K562 (cell line): ENCODE measurements at regions not wholly inside any gene's neighbourhood (a gene's known extent, or its start where the extent isn't known, plus 50 kb on each side); places are given as distances from the start of the nearest gene placed in this dataset.

Experiments
- ATAC-seq: fragments of 200-7000 bp; cut with Tn5 transposase; 3 replicates; pipeline ENCODE4 v1.9.1; 2020; ENCODE audit warnings: moderate library complexity
- BruUV-seq: library from RNA; stranded (reverse); fragments of 400-500 nt; replicated peaks from 2 replicates; lab custom pipeline; 2021; lab: Mats Ljungman, UMichigan
- CTCF ChIA-PET: fragments of 300-600 bp; formaldehyde crosslinking; extraction: SDS; loops from one replicate; lab custom pipeline; 2021; ENCODE audit warnings: low intra/inter-chr PET ratio; lab: Yijun Ruan, JAX
- POLR2A ChIA-PET: fragments of 300-600, 350-650 bp; sonication (Branson Sonifier 250); formaldehyde crosslinking; extraction: SDS; loops from one replicate; lab custom pipeline; 2021; ENCODE audit warnings: antibody characterized with exemption, inconsistent platforms; lab: Yijun Ruan, JAX
- DNase-seq, 4 experiments: peaks; one replicate each; pipeline versions ENCODE4 v3.0.0 to v3.0.0-alpha.2; 2011 to 2018; ENCODE audit warnings: low spot score in 3 of 4, mixed read lengths in 3 of 4; ENCODE audit errors: extremely low read depth in 1 of 4
- FAIRE-seq: peaks from 2 replicates; lab custom pipeline; 2011; peaks lifted over from hg19 to GRCh38; lab: Jason Lieb, UNC
- H2AFZ ChIP-seq: 2 replicates; pipeline ENCODE4 v1.6.0; 2011; ENCODE audit warnings: low read depth, low read length, control low read depth, inconsistent platforms
- H3K27ac ChIP-seq: fragments of 200-600 bp; 3 replicates; pipeline ENCODE4 v1.8.0; 2011; ENCODE audit warnings: low read depth, mild to moderate bottlenecking, control low read depth, inconsistent platforms, low read length, moderate library complexity, mixed read lengths; ENCODE audit errors: extremely low read depth
- H3K27me3 ChIP-seq, 2 experiments: fragments of 300-600 bp in 1 of 2; 2 replicates in 1 of 2; 3 replicates in 1 of 2; pipeline versions ENCODE4 v1.6.0 to v1.8.0; 2011; ENCODE audit warnings: inconsistent platforms in 2 of 2, low read length in 2 of 2, mild to moderate bottlenecking in 1 of 2, mixed read lengths in 1 of 2, moderate library complexity in 1 of 2; ENCODE audit not compliant: control insufficient read depth in 2 of 2, insufficient read depth in 2 of 2
- H3K36me3 ChIP-seq: fragments of 300-600 bp; 3 replicates; pipeline ENCODE4 v1.8.0; 2011; ENCODE audit warnings: mild to moderate bottlenecking, low read length, inconsistent platforms; ENCODE audit not compliant: control insufficient read depth, insufficient read depth
- H3K4me1 ChIP-seq, 2 experiments: fragments of 200-600 bp in 1 of 2; replicated peaks in 1 of 2; 2 replicates in 1 of 2; 3 replicates in 1 of 2; pipeline versions ENCODE4 v1.5.1 to v1.8.0; 2011; ENCODE audit warnings: inconsistent platforms in 2 of 2, low read length in 2 of 2, mild to moderate bottlenecking in 1 of 2, mixed read lengths in 1 of 2, moderate library complexity in 1 of 2; ENCODE audit not compliant: control insufficient read depth in 2 of 2, insufficient read depth in 2 of 2
- H3K4me2 ChIP-seq: 2 replicates; pipeline ENCODE4 v1.6.1; 2011; ENCODE audit warnings: low read length, control low read depth, inconsistent platforms, mixed read lengths; ENCODE audit not compliant: insufficient read depth
- H3K4me3 ChIP-seq: fragments of 200-600 bp; sonication (generic), shearing (Covaris generic); 2 replicates; pipeline ENCODE4 v1.5.1; 2016; ENCODE audit warnings: control low read depth, inconsistent platforms
- H3K79me2 ChIP-seq: fragments of 200-600 bp; 3 replicates; pipeline ENCODE4 v1.8.0; 2011; ENCODE audit warnings: low read length, inconsistent platforms; ENCODE audit not compliant: control insufficient read depth, insufficient read depth
- H3K9ac ChIP-seq, 2 experiments: 2 replicates each; pipeline versions ENCODE4 v1.6.0 to v1.6.1; 2011; ENCODE audit warnings: low read depth in 2 of 2, low read length in 2 of 2, control low read depth in 1 of 2, inconsistent platforms in 1 of 2, mild to moderate bottlenecking in 1 of 2, mixed read lengths in 1 of 2; ENCODE audit not compliant: insufficient read depth in 1 of 2
- H3K9me1 ChIP-seq: one replicate; pipeline ENCODE4 v1.6.0; 2011; ENCODE audit warnings: inconsistent platforms, mild to moderate bottlenecking, low read length, moderate library complexity; ENCODE audit not compliant: control insufficient read depth, insufficient read depth
- H3K9me3 ChIP-seq: replicated peaks from 2 replicates; pipeline ENCODE4 v1.5.1; 2011; ENCODE audit warnings: low read depth, low read length, inconsistent platforms; ENCODE audit not compliant: control insufficient read depth, insufficient read depth
- H4K20me1 ChIP-seq: replicated peaks from 2 replicates; pipeline ENCODE4 v1.6.1; 2011; ENCODE audit warnings: low read length, inconsistent platforms, mixed read lengths; ENCODE audit not compliant: control insufficient read depth, insufficient read depth
- ARNT ChIP-seq, 2 experiments: fragments of 450-650 bp; IDR thresholded peaks; 2 replicates each; pipeline ENCODE4 v1.6.1; 2016; ENCODE audit warnings: mild to moderate bottlenecking in 1 of 2
- ESRRA ChIP-seq: fragments of 450-650 bp; IDR thresholded peaks from 2 replicates; pipeline ENCODE4 v1.6.1; 2014; ENCODE audit warnings: low read depth, mild to moderate bottlenecking, moderate library complexity, borderline replicate concordance
- ETV6 ChIP-seq, 3 experiments: fragments of 150-350 bp in 1 of 3; sonication (generic) in 1 of 3; formaldehyde crosslinking in 1 of 3; IDR thresholded peaks; 2 replicates each; pipeline versions ENCODE4 v1.6.1 to v1.8.0; 2014 to 2022; ENCODE audit warnings: borderline replicate concordance in 2 of 3, low read depth in 2 of 3, antibody characterized with exemption in 1 of 3, low read length in 1 of 3, mild to moderate bottlenecking in 1 of 3, missing genetic modification reagents in 1 of 3
- FOXK1 ChIP-seq: sonication (generic); formaldehyde crosslinking; IDR thresholded peaks from 2 replicates; pipeline ENCODE4 v1.8.0; 2022; ENCODE audit warnings: missing genetic modification reagents, mild to moderate bottlenecking, borderline replicate concordance
- HOXB6 ChIP-seq: fragments of 250-450 bp; sonication (Bioruptor Pico); IDR thresholded peaks from 2 replicates; pipeline ENCODE4 v1.5.1; 2022; ENCODE audit warnings: mild to moderate bottlenecking, borderline replicate concordance
- KLF10 ChIP-seq: fragments of 250-450 bp; sonication (Bioruptor Pico); IDR thresholded peaks from 2 replicates; pipeline ENCODE4 v1.6.1; 2021; ENCODE audit warnings: matching md5 sums
- NR4A1 ChIP-seq, 2 experiments: fragments of 250-450 bp in 1 of 2; fragments of 450-650 bp in 1 of 2; sonication (Bioruptor Pico) in 1 of 2; IDR thresholded peaks; 2 replicates each; pipeline versions ENCODE4 v1.4.0 to v1.6.1; 2016 to 2020; ENCODE audit warnings: mild to moderate bottlenecking in 2 of 2, missing compliant biosample characterization in 1 of 2, missing genetic modification characterization in 1 of 2, moderate library complexity in 1 of 2
- ZFP1 ChIP-seq: fragments of 450-650 bp; formaldehyde crosslinking; IDR thresholded peaks from 2 replicates; pipeline ENCODE4 v1.4.0; 2020; ENCODE audit warnings: mild to moderate bottlenecking, mixed read lengths
- ZNF41 ChIP-seq: fragments of 250-450 bp; sonication (Bioruptor Pico); conservative IDR thresholded peaks from 2 replicates; pipeline ENCODE4 v1.4.0; 2020; ENCODE audit warnings: mild to moderate bottlenecking
- ZNF766 ChIP-seq: fragments of 200-800 bp; sonication (Bioruptor generic); conservative IDR thresholded peaks from 2 replicates; pipeline ENCODE4 v1.6.1; 2016; ENCODE audit warnings: missing genetic modification characterization, missing compliant biosample characterization
- ZNF77 ChIP-seq: fragments of 250-450 bp; sonication (Bioruptor Pico); IDR thresholded peaks from 2 replicates; pipeline ENCODE4 v1.5.0; 2020
- in situ Hi-C: fragments of 300-500 bp; cut with MboI; formaldehyde crosslinking; loops from 4 replicates; pipeline ENCODE4 v1.15.0; 2018; ENCODE audit warnings: inconsistent platforms, mixed read lengths
- intact Hi-C: fragments of 100-400 bp; cut with micrococcal nuclease; formaldehyde crosslinking; loops from 2 replicates; pipeline ENCODE4 v1.14.2; 2022
- TF ChIP-seq, protein P1 (sequence below): fragments of 250-450 bp; sonication (Bioruptor Pico); IDR thresholded peaks from 2 replicates; pipeline ENCODE4 v1.8.0; 2022; ENCODE audit warnings: moderate library complexity, mild to moderate bottlenecking, inconsistent platforms
- TF ChIP-seq, protein P2 (sequence below), 2 experiments: IDR thresholded peaks; 2 replicates each; pipeline ENCODE4 v1.6.1; 2012; ENCODE audit warnings: improper control_type of control experiment in 2 of 2, low read depth in 2 of 2, low read length in 2 of 2, borderline replicate concordance in 1 of 2
- TF ChIP-seq, protein P3 (sequence below): fragments of 450-650 bp; IDR thresholded peaks from 2 replicates; pipeline ENCODE4 v1.6.1; 2016; ENCODE audit warnings: low read depth, mild to moderate bottlenecking, moderate library complexity
- TF ChIP-seq, protein P4 (sequence below): sonication (generic); formaldehyde crosslinking; IDR thresholded peaks from 2 replicates; pipeline ENCODE4 v1.8.0; 2022; ENCODE audit warnings: mild to moderate bottlenecking, missing genetic modification reagents

DNA sequence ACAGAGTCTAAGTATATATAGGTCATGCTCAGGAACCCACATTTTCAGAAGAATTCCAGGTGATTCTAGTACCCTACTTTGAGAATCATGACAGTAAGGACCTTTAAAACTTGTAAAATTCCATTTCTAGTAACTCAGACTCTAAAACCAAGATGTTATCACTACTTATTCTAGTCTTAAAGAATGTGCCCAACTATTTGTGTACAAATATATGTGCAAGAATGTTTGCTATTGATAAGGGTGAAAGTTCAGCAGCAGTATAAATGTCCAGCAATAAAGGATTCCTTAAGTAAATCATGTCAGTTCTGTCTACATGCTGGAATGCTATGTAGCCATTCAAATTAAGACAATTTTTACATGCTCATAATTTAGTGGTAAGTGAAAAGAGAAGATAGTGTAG is 71.1 kb upstream of the MAGEB2 start:
- H3K9me1 ChIP-seq = no peaks in the 10 kb centered on the region
- H3K4me3 ChIP-seq = no peak overlapping the region
- in situ Hi-C loops = loop anchor here (10.0 kb wide), 1 partner anchor 361 kb away; no protein-coding TSS in a partner anchor
- CTCF ChIA-PET = no interaction called here
- intact Hi-C loops = loop anchor here (5.0 to 10.0 kb wide), 2 partner anchors 73 to 131 kb away; partner anchors contain the start of gene MAGEB2
- no TSS peak for BruUV-seq
- no peak for ATAC-seq
- no peaks in the 10 kb centered on the region for H3K27me3 ChIP-seq
- H3K9ac ChIP-seq = no peak overlapping the region
- no peaks in the 10 kb centered on the region for H4K20me1 ChIP-seq
- peaks cover 0 to 4% of the 10 kb centered on the region in 2 experiments; a peak in 1 of 5 replicates for H3K4me1 ChIP-seq
- H3K4me2 ChIP-seq = no peak overlapping the region
- DNase-seq = no peak
- no peak overlapping the region for H3K27ac ChIP-seq
- no peak overlapping the region for H2AFZ ChIP-seq
- no peaks in the 10 kb centered on the region for H3K79me2 ChIP-seq
- no peaks in the 10 kb centered on the region for H3K36me3 ChIP-seq
- FAIRE-seq = no peak
- POLR2A ChIA-PET = interaction anchor here (1.0 kb wide), 1 partner anchor 11 kb away, joined by 3 read pairs; no protein-coding TSS in a partner anchor
- TF ChIP-seq, protein P1, sequence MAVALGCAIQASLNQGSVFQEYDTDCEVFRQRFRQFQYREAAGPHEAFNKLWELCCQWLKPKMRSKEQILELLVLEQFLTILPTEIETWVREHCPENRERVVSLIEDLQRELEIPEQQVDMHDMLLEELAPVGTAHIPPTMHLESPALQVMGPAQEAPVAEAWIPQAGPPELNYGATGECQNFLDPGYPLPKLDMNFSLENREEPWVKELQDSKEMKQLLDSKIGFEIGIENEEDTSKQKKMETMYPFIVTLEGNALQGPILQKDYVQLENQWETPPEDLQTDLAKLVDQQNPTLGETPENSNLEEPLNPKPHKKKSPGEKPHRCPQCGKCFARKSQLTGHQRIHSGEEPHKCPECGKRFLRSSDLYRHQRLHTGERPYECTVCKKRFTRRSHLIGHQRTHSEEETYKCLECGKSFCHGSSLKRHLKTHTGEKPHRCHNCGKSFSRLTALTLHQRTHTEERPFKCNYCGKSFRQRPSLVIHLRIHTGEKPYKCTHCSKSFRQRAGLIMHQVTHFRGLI (CRISPR knock-in tag) = no peak
- TF ChIP-seq FOXK1 (CRISPR knock-in tag) (no peak), ZNF766 (CRISPR knock-in tag) (no peak), ZNF41 (CRISPR knock-in tag) (no peak), NR4A1 (CRISPR knock-in tag; IDR thresholded peaks at IDR 0.05) (no peak), NR4A1 (tag; IDR thresholded peaks at IDR 0.05) (no peak), HOXB6 (CRISPR knock-in tag) (no peak), ARNT (IDR thresholded peaks at IDR 0.05) (no peak), ESRRA (no peak), ETV6 (IDR thresholded peaks at IDR 0.05; ENCODE audit: borderline replicate concordance in 1 of 2, low read depth in 2 of 2, low read length in 1 of 2) (no peak), ETV6 (CRISPR knock-in tag; IDR thresholded peaks at IDR 0.05; ENCODE audit: borderline replicate concordance) (no peak), ZFP1 (CRISPR knock-in tag) (no peak), ZNF77 (CRISPR knock-in tag) (no peak), KLF10 (CRISPR knock-in tag) (no peak)
- TF ChIP-seq, protein P2, sequence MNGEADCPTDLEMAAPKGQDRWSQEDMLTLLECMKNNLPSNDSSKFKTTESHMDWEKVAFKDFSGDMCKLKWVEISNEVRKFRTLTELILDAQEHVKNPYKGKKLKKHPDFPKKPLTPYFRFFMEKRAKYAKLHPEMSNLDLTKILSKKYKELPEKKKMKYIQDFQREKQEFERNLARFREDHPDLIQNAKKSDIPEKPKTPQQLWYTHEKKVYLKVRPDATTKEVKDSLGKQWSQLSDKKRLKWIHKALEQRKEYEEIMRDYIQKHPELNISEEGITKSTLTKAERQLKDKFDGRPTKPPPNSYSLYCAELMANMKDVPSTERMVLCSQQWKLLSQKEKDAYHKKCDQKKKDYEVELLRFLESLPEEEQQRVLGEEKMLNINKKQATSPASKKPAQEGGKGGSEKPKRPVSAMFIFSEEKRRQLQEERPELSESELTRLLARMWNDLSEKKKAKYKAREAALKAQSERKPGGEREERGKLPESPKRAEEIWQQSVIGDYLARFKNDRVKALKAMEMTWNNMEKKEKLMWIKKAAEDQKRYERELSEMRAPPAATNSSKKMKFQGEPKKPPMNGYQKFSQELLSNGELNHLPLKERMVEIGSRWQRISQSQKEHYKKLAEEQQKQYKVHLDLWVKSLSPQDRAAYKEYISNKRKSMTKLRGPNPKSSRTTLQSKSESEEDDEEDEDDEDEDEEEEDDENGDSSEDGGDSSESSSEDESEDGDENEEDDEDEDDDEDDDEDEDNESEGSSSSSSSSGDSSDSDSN (IDR thresholded peaks at IDR 0.05; ENCODE audit: borderline replicate concordance in 1 of 2, low read depth in 2 of 2, low read length in 2 of 2) = no peak
- TF ChIP-seq, protein P3, sequence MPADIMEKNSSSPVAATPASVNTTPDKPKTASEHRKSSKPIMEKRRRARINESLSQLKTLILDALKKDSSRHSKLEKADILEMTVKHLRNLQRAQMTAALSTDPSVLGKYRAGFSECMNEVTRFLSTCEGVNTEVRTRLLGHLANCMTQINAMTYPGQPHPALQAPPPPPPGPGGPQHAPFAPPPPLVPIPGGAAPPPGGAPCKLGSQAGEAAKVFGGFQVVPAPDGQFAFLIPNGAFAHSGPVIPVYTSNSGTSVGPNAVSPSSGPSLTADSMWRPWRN = no peak
- TF ChIP-seq, protein P4, sequence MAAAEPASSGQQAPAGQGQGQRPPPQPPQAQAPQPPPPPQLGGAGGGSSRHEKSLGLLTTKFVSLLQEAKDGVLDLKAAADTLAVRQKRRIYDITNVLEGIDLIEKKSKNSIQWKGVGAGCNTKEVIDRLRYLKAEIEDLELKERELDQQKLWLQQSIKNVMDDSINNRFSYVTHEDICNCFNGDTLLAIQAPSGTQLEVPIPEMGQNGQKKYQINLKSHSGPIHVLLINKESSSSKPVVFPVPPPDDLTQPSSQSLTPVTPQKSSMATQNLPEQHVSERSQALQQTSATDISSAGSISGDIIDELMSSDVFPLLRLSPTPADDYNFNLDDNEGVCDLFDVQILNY = no peak
- TF ChIP-seq, all 486 proteins: peak for 0
- H3K9me3 ChIP-seq = no peaks in the 10 kb centered on the region
